Lower leg skin (tissue), 3 donors: ENCODE measurements at regions not wholly inside any gene's neighbourhood (a gene's known extent, or its start where the extent isn't known, plus 50 kb on each side); places are given as distances from the start of the nearest gene placed in this dataset.

ENCODE experiments used
- CTCF ChIP-seq, 3 donors: fragments of 450-650 bp; IDR thresholded peaks; one replicate each; pipeline ENCODE4 v1.5.1; 2016; ENCODE audit warnings: antibody characterized with exemption in 3 of 3, mild to moderate bottlenecking in 3 of 3, moderate library complexity in 2 of 3
- POLR2A ChIP-seq, 2 donors: fragments of 450-650 bp; IDR thresholded peaks; one replicate each; pipeline ENCODE4 v1.6.1; 2016 to 2017; ENCODE audit warnings: antibody characterized with exemption in 2 of 2, mild to moderate bottlenecking in 1 of 2, moderate library complexity in 1 of 2

DNA sequence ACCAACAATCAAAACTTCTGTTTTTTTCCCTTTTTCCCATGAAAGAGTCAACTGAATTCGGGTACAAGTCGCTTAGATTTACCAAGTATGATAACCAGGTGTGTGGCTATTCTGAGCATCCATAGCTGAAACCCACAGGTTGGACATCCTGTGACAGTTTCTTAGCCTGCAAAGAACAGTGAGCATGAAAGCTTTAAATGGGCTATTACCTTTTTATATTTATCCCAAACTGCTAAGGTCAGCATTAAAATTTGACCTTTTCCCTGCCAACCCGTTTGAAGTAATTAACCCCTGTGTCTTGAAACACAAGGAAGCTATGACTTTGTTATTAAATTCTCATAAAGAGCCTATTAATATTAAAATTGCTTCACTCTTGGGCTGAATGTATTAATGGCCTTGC lies 1065.0 kb upstream of the RBFOX1 start:
- TF ChIP-seq CTCF (IDR thresholded peaks at IDR 0.05) (no peak), POLR2A (IDR thresholded peaks at IDR 0.05) (no peak)
